Neuronal stem cell (in vitro differentiated cells): ENCODE measurements at regions not wholly inside any gene's neighbourhood (a gene's known extent, or its start where the extent isn't known, plus 50 kb on each side); places are given as distances from the start of the nearest gene placed in this dataset.
"Not testable (repeated sequence)": the region's sequence is repeated elsewhere in the genome, so short reads cannot be mapped to it uniquely, and the experiment has no call there.

Source experiments
- DNase-seq: peaks from one replicate; pipeline ENCODE4 v3.0.0-alpha.2; 2013; ENCODE audit warnings: low spot score
- H2AFZ ChIP-seq: one replicate; pipeline ENCODE4 v1.6.1; 2013; ENCODE audit warnings: mild to moderate bottlenecking, low read length, inconsistent platforms
- H2AK5ac ChIP-seq: 2 replicates; pipeline ENCODE4 v1.6.1; 2013; ENCODE audit warnings: low read depth, mild to moderate bottlenecking, inconsistent platforms, low read length, moderate library complexity, mixed read lengths
- H2BK120ac ChIP-seq: 2 replicates; pipeline ENCODE4 v1.6.1; 2013; ENCODE audit warnings: low read depth, mild to moderate bottlenecking, inconsistent platforms, low read length, moderate library complexity, mixed read lengths
- H2BK12ac ChIP-seq: one replicate; pipeline ENCODE4 v1.6.1; 2013; ENCODE audit warnings: low read length, inconsistent platforms
- H2BK15ac ChIP-seq: 2 replicates; pipeline ENCODE4 v1.6.1; 2013; ENCODE audit warnings: mild to moderate bottlenecking, low read length, inconsistent platforms, mixed read lengths
- H2BK5ac ChIP-seq: one replicate; pipeline ENCODE4 v1.6.1; 2013; ENCODE audit warnings: inconsistent platforms, mild to moderate bottlenecking, low read length, moderate library complexity
- H3K14ac ChIP-seq: one replicate; pipeline ENCODE4 v1.6.1; 2013; ENCODE audit warnings: low read length, inconsistent platforms
- H3K18ac ChIP-seq: 2 replicates; pipeline ENCODE4 v1.6.1; 2013; ENCODE audit warnings: low read length, inconsistent platforms
- H3K23ac ChIP-seq: 2 replicates; pipeline ENCODE4 v1.6.1; 2013; ENCODE audit warnings: low read depth, mild to moderate bottlenecking, mixed read lengths, low read length, inconsistent platforms; ENCODE audit not compliant: poor library complexity
- H3K27ac ChIP-seq: replicated peaks from 3 replicates; pipeline ENCODE4 v1.5.1; 2013; ENCODE audit warnings: low read length, inconsistent platforms
- H3K27me3 ChIP-seq, 3 experiments: 2 replicates each; pipeline ENCODE4 v1.6.1; 2013; ENCODE audit warnings: low read length in 3 of 3, mild to moderate bottlenecking in 2 of 3, inconsistent platforms in 1 of 3, low read depth in 1 of 3, mixed read lengths in 1 of 3, moderate library complexity in 1 of 3; ENCODE audit not compliant: control insufficient read depth in 3 of 3, insufficient read depth in 3 of 3
- H3K36me3 ChIP-seq, 2 donors: replicated peaks in 1 of 2; 2 replicates each; pipeline ENCODE4 v1.6.1; 2013; ENCODE audit warnings: low read length in 2 of 2; ENCODE audit not compliant: control insufficient read depth in 2 of 2, insufficient read depth in 2 of 2
- H3K4ac ChIP-seq: 2 replicates; pipeline ENCODE4 v1.6.1; 2013; ENCODE audit warnings: inconsistent platforms, mild to moderate bottlenecking, low read length, moderate library complexity
- H3K4me1 ChIP-seq, 2 donors: 1 replicate in 1 of 2; 2 replicates in 1 of 2; pipeline ENCODE4 v1.6.1; 2013; ENCODE audit warnings: low read length in 2 of 2, low read depth in 1 of 2; ENCODE audit not compliant: control insufficient read depth in 2 of 2, insufficient read depth in 1 of 2
- H3K4me2 ChIP-seq: one replicate; pipeline ENCODE4 v1.6.1; 2013; ENCODE audit warnings: mild to moderate bottlenecking, low read length, inconsistent platforms; ENCODE audit not compliant: insufficient read depth, poor library complexity, severe bottlenecking
- H3K4me3 ChIP-seq, 2 donors: 2 replicates each; pipeline ENCODE4 v1.5.1; 2013; ENCODE audit warnings: low read length in 2 of 2, mild to moderate bottlenecking in 2 of 2, inconsistent platforms in 1 of 2, moderate library complexity in 1 of 2
- H3K79me1 ChIP-seq: one replicate; pipeline ENCODE4 v1.6.1; 2013; ENCODE audit warnings: low read depth, mild to moderate bottlenecking, inconsistent platforms, low read length, moderate library complexity
- H3K9ac ChIP-seq: one replicate; pipeline ENCODE4 v1.6.1; 2013; ENCODE audit warnings: mild to moderate bottlenecking, low read depth, low read length, inconsistent platforms; ENCODE audit not compliant: poor library complexity
- H3K9me3 ChIP-seq, 2 donors: replicated peaks in 1 of 2; 2 replicates each; pipeline versions ENCODE3 to v1.6.1; 2013; ENCODE audit warnings: low read length in 2 of 2, mild to moderate bottlenecking in 2 of 2, inconsistent platforms in 1 of 2, low read depth in 1 of 2, mixed read lengths in 1 of 2, moderate library complexity in 1 of 2; ENCODE audit not compliant: control insufficient read depth in 2 of 2, insufficient read depth in 1 of 2
- H4K8ac ChIP-seq: one replicate; pipeline ENCODE4 v1.6.1; 2013; ENCODE audit warnings: low read depth, mild to moderate bottlenecking, inconsistent platforms, low read length, moderate library complexity
- H4K91ac ChIP-seq: one replicate; pipeline ENCODE4 v1.6.1; 2013; ENCODE audit warnings: low read length, low read depth, mild to moderate bottlenecking, inconsistent platforms; ENCODE audit not compliant: poor library complexity
- WGBS, 2 donors: extraction: QIAGEN DNeasy Blood & Tissue Kit; methylation state at CpG; one replicate each; pipeline ENCODE4 v1.1.7; 2013; ENCODE audit warnings: missing lambda C conversion rate in 2 of 2, mixed read lengths in 1 of 2; ENCODE audit not compliant: insufficient read length in 2 of 2, insufficient replicate concordance in 1 of 2; ENCODE audit errors: extremely low coverage in 2 of 2; 5-methylcytosine and 5-hydroxymethylcytosine counted together

DNA sequence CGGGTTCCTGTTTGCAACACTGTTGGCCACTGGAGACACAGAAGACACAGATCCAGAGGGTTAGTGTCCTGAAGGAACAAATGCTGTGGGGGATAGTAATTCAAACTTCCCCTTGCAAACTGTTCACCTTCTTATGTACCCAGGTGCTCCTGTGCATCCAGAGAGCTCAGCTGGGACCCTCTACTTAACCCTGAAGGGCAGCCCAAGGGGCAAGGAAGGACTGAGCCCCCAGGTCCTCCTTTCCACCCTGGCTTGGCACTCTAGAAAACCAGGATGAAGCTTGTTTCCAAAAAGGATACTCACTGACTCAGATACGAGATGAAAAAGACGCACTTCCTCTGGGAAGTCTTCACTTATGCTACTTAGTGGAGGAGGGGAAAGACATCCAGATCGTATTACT lies 78.2 kb upstream of the TNK2 start:
- H4K8ac ChIP-seq, H3K9ac ChIP-seq, H3K4ac ChIP-seq, H3K79me1 ChIP-seq, H2AFZ ChIP-seq, H2AK5ac ChIP-seq, H2BK5ac ChIP-seq, H3K27me3 ChIP-seq, H3K18ac ChIP-seq, H2BK15ac ChIP-seq, H3K23ac ChIP-seq, H3K27ac ChIP-seq, H3K9me3 ChIP-seq, H3K14ac ChIP-seq, H3K4me1 ChIP-seq, DNase-seq, H4K91ac ChIP-seq, H3K4me3 ChIP-seq, H3K4me2 ChIP-seq, H2BK120ac ChIP-seq, H2BK12ac ChIP-seq: not testable (repeated sequence)
- no CpG with 5 or more reads among the region's 4 CpGs for WGBS, 2 donors
- H3K36me3 ChIP-seq = peaks cover 5 to 11% of the 10 kb centered on the region in 2 donors

DNA sequence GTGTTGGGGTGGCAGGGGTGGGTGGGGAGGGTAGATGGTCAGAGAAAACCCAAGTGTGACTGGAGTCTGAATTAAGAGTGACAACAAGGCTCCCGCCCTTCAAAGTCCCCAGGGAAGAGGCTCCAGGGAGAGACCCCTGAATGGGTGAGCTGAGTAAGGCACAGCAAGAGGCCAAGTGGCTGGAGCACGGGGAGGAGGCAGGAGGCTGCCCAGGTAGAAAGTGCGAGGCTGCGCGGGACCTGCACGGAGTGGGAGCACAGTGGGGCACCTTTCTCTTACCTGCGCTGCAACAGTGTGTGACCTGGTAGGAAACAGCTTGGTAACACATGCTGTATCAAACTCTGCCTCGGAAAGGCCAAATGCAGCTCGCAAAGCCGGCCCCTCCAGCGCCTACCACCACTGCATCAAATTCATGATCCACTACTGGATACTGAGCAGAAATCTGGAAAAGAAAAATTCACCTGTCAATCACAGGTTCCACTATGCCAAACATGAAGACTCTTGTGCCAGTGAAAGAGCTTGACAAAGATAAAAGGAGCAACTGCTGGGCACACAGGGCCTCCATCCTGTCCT lies 77.1 kb upstream of the TNK2 start:
- H2BK15ac ChIP-seq = not testable (repeated sequence)

DNA sequence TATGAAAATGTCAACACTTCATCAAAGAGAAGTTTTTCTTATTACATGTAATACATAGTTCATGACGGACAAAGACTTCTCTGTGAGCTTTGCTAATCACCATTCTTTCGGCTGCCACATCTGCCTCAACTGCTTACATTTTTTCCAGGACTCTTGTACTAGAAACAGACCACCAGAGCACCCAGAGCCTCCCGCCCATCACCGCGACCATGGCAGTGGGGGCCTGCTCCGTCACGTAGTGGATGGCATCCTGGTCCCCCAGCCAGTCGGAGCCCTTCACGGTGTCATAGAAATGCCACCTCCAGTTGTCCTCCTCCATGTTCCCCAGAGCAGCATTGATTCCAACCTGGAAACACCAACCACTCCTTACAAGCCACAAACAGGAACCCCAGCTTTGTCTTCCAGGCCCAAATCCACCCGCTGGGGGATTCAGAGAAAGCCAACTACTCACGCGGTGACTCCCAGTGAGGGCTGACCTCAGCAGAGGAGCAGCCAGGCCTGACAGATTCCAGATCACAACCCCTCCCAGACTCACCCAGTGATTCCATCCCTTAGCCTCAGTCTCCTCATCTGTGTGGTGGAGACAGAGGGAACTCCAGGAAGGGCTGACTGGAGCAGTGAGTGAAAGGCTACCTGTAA lies 76.2 kb upstream of the TNK2 start:
- H2AFZ ChIP-seq, H2BK120ac ChIP-seq, H3K23ac ChIP-seq, H3K4me2 ChIP-seq, H2BK15ac ChIP-seq, H3K27me3 ChIP-seq, H3K4me1 ChIP-seq, H2BK5ac ChIP-seq, H3K18ac ChIP-seq, H3K79me1 ChIP-seq, H3K9ac ChIP-seq, H3K4ac ChIP-seq, H3K14ac ChIP-seq, DNase-seq, H3K27ac ChIP-seq, H4K8ac ChIP-seq, H2BK12ac ChIP-seq, H3K9me3 ChIP-seq, H3K4me3 ChIP-seq, H4K91ac ChIP-seq, H2AK5ac ChIP-seq: not testable (repeated sequence)
- no CpG with 5 or more reads among the region's 12 CpGs for WGBS, 2 donors
- peaks cover 5 to 15% of the 10 kb centered on the region in 2 donors for H3K36me3 ChIP-seq

More for the DNA sequence above, 77.1 kb upstream of the TNK2 start:
- not testable (repeated sequence) for H3K27ac ChIP-seq, H3K4me3 ChIP-seq, H3K4ac ChIP-seq, H3K79me1 ChIP-seq, H2BK5ac ChIP-seq, H3K4me2 ChIP-seq, H4K8ac ChIP-seq, DNase-seq, H2AK5ac ChIP-seq, H3K27me3 ChIP-seq, H2BK12ac ChIP-seq, H3K14ac ChIP-seq, H2AFZ ChIP-seq, H3K4me1 ChIP-seq, H3K23ac ChIP-seq, H4K91ac ChIP-seq, H3K9me3 ChIP-seq, H3K9ac ChIP-seq, H3K18ac ChIP-seq, H2BK120ac ChIP-seq
- H3K36me3 ChIP-seq = peaks cover 5 to 11% of the 10 kb centered on the region in 2 donors
- no CpG with 5 or more reads among the region's 11 CpGs for WGBS, 2 donors

DNA sequence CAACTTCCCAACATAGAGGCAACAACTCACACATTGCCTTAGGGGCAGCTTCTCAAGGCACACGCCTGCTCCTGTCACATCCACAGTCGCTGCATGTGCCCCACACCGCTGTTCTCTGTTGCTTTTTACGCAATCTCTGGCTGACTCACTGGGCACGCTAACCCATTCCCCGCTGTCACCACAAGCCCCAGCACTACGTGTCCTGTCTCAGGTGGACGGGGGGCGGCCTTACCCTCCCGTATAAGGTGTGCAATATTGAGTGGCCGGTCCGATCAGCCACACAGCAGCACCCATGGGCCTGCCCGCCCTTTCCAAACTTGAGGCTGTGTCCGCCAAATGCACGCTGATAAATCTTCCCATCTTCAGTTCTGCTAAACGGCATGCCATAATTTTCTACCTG lies 75.5 kb upstream of the TNK2 start:
- WGBS, 2 donors = no CpG with 5 or more reads among the region's 16 CpGs
- H3K14ac ChIP-seq = not testable (repeated sequence)

More for the DNA sequence above, 75.5 kb upstream of the TNK2 start:
- H3K23ac ChIP-seq, H2BK12ac ChIP-seq, H3K4me2 ChIP-seq, H3K27me3 ChIP-seq, DNase-seq, H2BK120ac ChIP-seq, H2AK5ac ChIP-seq, H2BK15ac ChIP-seq, H2BK5ac ChIP-seq, H4K91ac ChIP-seq, H3K4me1 ChIP-seq, H3K4me3 ChIP-seq, H2AFZ ChIP-seq, H3K18ac ChIP-seq, H3K27ac ChIP-seq, H4K8ac ChIP-seq, H3K9me3 ChIP-seq, H3K9ac ChIP-seq, H3K4ac ChIP-seq, H3K79me1 ChIP-seq: not testable (repeated sequence)
- H3K36me3 ChIP-seq = peaks cover 5 to 19% of the 10 kb centered on the region in 2 donors
